Neuronal stem cell (in vitro differentiated cells): ENCODE measurements at regions not wholly inside any gene's neighbourhood (a gene's known extent, or its start where the extent isn't known, plus 50 kb on each side); places are given as distances from the start of the nearest gene placed in this dataset.
A peak's percentile ranks its signal among the peaks of the same experiment; 100 is the strongest.

ENCODE experiments used
- DNase-seq: peaks from one replicate; pipeline ENCODE4 v3.0.0-alpha.2; 2013; ENCODE audit warnings: low spot score
- H2AFZ ChIP-seq: one replicate; pipeline ENCODE4 v1.6.1; 2013; ENCODE audit warnings: mild to moderate bottlenecking, low read length, inconsistent platforms
- H2AK5ac ChIP-seq: 2 replicates; pipeline ENCODE4 v1.6.1; 2013; ENCODE audit warnings: low read depth, mild to moderate bottlenecking, inconsistent platforms, low read length, moderate library complexity, mixed read lengths
- H2BK120ac ChIP-seq: 2 replicates; pipeline ENCODE4 v1.6.1; 2013; ENCODE audit warnings: low read depth, mild to moderate bottlenecking, inconsistent platforms, low read length, moderate library complexity, mixed read lengths
- H2BK12ac ChIP-seq: one replicate; pipeline ENCODE4 v1.6.1; 2013; ENCODE audit warnings: low read length, inconsistent platforms
- H2BK15ac ChIP-seq: 2 replicates; pipeline ENCODE4 v1.6.1; 2013; ENCODE audit warnings: mild to moderate bottlenecking, low read length, inconsistent platforms, mixed read lengths
- H2BK5ac ChIP-seq: one replicate; pipeline ENCODE4 v1.6.1; 2013; ENCODE audit warnings: inconsistent platforms, mild to moderate bottlenecking, low read length, moderate library complexity
- H3K14ac ChIP-seq: one replicate; pipeline ENCODE4 v1.6.1; 2013; ENCODE audit warnings: low read length, inconsistent platforms
- H3K18ac ChIP-seq: 2 replicates; pipeline ENCODE4 v1.6.1; 2013; ENCODE audit warnings: low read length, inconsistent platforms
- H3K23ac ChIP-seq: 2 replicates; pipeline ENCODE4 v1.6.1; 2013; ENCODE audit warnings: low read depth, mild to moderate bottlenecking, mixed read lengths, low read length, inconsistent platforms; ENCODE audit not compliant: poor library complexity
- H3K27ac ChIP-seq: replicated peaks from 3 replicates; pipeline ENCODE4 v1.5.1; 2013; ENCODE audit warnings: low read length, inconsistent platforms
- H3K27me3 ChIP-seq, 3 experiments: 2 replicates each; pipeline ENCODE4 v1.6.1; 2013; ENCODE audit warnings: low read length in 3 of 3, mild to moderate bottlenecking in 2 of 3, inconsistent platforms in 1 of 3, low read depth in 1 of 3, mixed read lengths in 1 of 3, moderate library complexity in 1 of 3; ENCODE audit not compliant: control insufficient read depth in 3 of 3, insufficient read depth in 3 of 3
- H3K36me3 ChIP-seq, 2 donors: replicated peaks in 1 of 2; 2 replicates each; pipeline ENCODE4 v1.6.1; 2013; ENCODE audit warnings: low read length in 2 of 2; ENCODE audit not compliant: control insufficient read depth in 2 of 2, insufficient read depth in 2 of 2
- H3K4ac ChIP-seq: 2 replicates; pipeline ENCODE4 v1.6.1; 2013; ENCODE audit warnings: inconsistent platforms, mild to moderate bottlenecking, low read length, moderate library complexity
- H3K4me1 ChIP-seq, 2 donors: 1 replicate in 1 of 2; 2 replicates in 1 of 2; pipeline ENCODE4 v1.6.1; 2013; ENCODE audit warnings: low read length in 2 of 2, low read depth in 1 of 2; ENCODE audit not compliant: control insufficient read depth in 2 of 2, insufficient read depth in 1 of 2
- H3K4me2 ChIP-seq: one replicate; pipeline ENCODE4 v1.6.1; 2013; ENCODE audit warnings: mild to moderate bottlenecking, low read length, inconsistent platforms; ENCODE audit not compliant: insufficient read depth, poor library complexity, severe bottlenecking
- H3K4me3 ChIP-seq, 2 donors: 2 replicates each; pipeline ENCODE4 v1.5.1; 2013; ENCODE audit warnings: low read length in 2 of 2, mild to moderate bottlenecking in 2 of 2, inconsistent platforms in 1 of 2, moderate library complexity in 1 of 2
- H3K79me1 ChIP-seq: one replicate; pipeline ENCODE4 v1.6.1; 2013; ENCODE audit warnings: low read depth, mild to moderate bottlenecking, inconsistent platforms, low read length, moderate library complexity
- H3K9ac ChIP-seq: one replicate; pipeline ENCODE4 v1.6.1; 2013; ENCODE audit warnings: mild to moderate bottlenecking, low read depth, low read length, inconsistent platforms; ENCODE audit not compliant: poor library complexity
- H3K9me3 ChIP-seq, 2 donors: replicated peaks in 1 of 2; 2 replicates each; pipeline versions ENCODE3 to v1.6.1; 2013; ENCODE audit warnings: low read length in 2 of 2, mild to moderate bottlenecking in 2 of 2, inconsistent platforms in 1 of 2, low read depth in 1 of 2, mixed read lengths in 1 of 2, moderate library complexity in 1 of 2; ENCODE audit not compliant: control insufficient read depth in 2 of 2, insufficient read depth in 1 of 2
- H4K8ac ChIP-seq: one replicate; pipeline ENCODE4 v1.6.1; 2013; ENCODE audit warnings: low read depth, mild to moderate bottlenecking, inconsistent platforms, low read length, moderate library complexity
- H4K91ac ChIP-seq: one replicate; pipeline ENCODE4 v1.6.1; 2013; ENCODE audit warnings: low read length, low read depth, mild to moderate bottlenecking, inconsistent platforms; ENCODE audit not compliant: poor library complexity
- WGBS, 2 donors: extraction: QIAGEN DNeasy Blood & Tissue Kit; methylation state at CpG; one replicate each; pipeline ENCODE4 v1.1.7; 2013; ENCODE audit warnings: missing lambda C conversion rate in 2 of 2, mixed read lengths in 1 of 2; ENCODE audit not compliant: insufficient read length in 2 of 2, insufficient replicate concordance in 1 of 2; ENCODE audit errors: extremely low coverage in 2 of 2; 5-methylcytosine and 5-hydroxymethylcytosine counted together

DNA sequence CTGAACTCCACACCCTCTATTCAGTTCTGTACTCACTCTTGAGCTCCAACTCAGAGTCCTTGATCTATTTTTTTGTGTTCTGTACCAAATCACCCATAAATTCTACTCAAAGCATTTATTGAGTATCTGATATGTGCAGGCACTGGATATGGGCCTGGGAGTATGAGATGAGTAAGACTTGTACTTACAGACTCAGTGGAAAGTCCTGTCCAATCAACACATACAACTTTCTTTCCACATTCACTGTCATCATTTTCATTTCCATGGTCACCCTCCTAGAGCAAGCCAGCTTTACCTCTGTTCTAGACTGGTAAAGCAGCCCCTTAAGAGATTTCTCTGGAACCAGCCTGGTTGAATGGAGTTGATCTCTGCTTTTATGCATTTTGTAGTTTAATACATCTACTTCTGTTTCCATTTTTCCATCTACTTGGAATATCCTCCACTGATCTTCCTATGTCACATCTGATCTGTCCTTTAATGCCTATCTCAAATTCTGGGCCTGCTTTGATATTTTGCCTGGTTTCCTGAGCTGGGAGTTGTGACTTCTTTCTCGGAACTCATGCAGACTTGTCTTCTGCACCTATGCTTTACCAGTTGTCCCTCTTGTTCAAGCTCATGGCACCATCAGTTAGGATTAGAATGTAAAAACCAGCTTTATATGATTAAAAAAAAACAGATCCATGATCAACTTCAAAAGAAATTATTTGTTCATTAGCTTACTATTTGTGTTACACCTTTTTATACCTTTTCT, 96.9 kb upstream of the GLS start:
- Histone ChIP-seq H3K9ac (no peak overlapping the region), H3K4me3 (no peak overlapping the region), H2BK15ac (no peak overlapping the region), H3K18ac (no peak overlapping the region), H2BK120ac (no peak overlapping the region), H2AK5ac (no peak overlapping the region), H3K14ac (no peak overlapping the region), H2AFZ (no peak overlapping the region), H3K4ac (no peak overlapping the region), H3K9me3 (peaks cover 0 to 6% of the 10 kb centered on the region in 2 donors), H4K91ac (no peak overlapping the region), H3K23ac (no peak overlapping the region), H3K27ac (no peak overlapping the region), H3K4me1 (no peaks in the 10 kb centered on the region), H3K36me3 (no peaks in the 10 kb centered on the region), H3K4me2 (no peak overlapping the region), H3K79me1 (no peaks in the 10 kb centered on the region), H2BK12ac (no peak overlapping the region), H4K8ac (no peak overlapping the region), H3K27me3 (no peaks in the 10 kb centered on the region), H2BK5ac (no peak overlapping the region)
- DNase-seq: no peak
- no CpG with 5 or more reads among the region's 1 CpG for WGBS, 2 donors

DNA sequence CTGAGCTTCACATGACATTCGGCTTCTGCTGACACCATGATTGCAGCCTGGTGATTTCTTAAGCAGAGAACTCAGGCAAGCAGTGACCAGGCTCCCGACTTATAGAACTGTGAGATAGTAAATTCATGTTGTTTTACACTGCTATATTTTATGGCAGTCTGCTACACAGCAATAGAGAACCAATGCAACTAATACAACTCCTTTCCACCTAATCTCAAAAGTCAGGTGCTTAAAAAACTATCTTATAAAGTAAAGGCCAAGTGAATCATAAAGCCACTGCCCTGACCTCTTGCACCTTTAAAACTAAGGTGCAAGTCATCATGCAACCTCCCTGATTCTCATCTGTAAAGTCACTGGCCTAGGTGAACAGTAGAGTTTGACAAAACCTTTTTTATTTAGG, 95.3 kb upstream of the GLS start:
- Histone ChIP-seq H2BK15ac (no peak overlapping the region), H4K8ac (no peak overlapping the region), H2AK5ac (no peak overlapping the region), H3K4me2 (no peak overlapping the region), H2BK12ac (no peak overlapping the region), H3K4me1 (no peaks in the 10 kb centered on the region), H2AFZ (no peak overlapping the region), H3K36me3 (no peaks in the 10 kb centered on the region), H3K4me3 (no peak overlapping the region), H3K79me1 (no peaks in the 10 kb centered on the region), H3K23ac (no peak overlapping the region), H3K18ac (no peak overlapping the region), H3K9me3 (peaks cover 0 to 6% of the 10 kb centered on the region in 2 donors), H2BK120ac (no peak overlapping the region), H3K4ac (no peak overlapping the region), H3K9ac (no peak overlapping the region), H4K91ac (no peak overlapping the region), H2BK5ac (no peak overlapping the region), H3K14ac (no peak overlapping the region), H3K27me3 (no peaks in the 10 kb centered on the region), H3K27ac (no peak overlapping the region)
- WGBS, 2 donors: no CpG with 5 or more reads among the region's 2 CpGs
- DNase-seq: no peak

DNA sequence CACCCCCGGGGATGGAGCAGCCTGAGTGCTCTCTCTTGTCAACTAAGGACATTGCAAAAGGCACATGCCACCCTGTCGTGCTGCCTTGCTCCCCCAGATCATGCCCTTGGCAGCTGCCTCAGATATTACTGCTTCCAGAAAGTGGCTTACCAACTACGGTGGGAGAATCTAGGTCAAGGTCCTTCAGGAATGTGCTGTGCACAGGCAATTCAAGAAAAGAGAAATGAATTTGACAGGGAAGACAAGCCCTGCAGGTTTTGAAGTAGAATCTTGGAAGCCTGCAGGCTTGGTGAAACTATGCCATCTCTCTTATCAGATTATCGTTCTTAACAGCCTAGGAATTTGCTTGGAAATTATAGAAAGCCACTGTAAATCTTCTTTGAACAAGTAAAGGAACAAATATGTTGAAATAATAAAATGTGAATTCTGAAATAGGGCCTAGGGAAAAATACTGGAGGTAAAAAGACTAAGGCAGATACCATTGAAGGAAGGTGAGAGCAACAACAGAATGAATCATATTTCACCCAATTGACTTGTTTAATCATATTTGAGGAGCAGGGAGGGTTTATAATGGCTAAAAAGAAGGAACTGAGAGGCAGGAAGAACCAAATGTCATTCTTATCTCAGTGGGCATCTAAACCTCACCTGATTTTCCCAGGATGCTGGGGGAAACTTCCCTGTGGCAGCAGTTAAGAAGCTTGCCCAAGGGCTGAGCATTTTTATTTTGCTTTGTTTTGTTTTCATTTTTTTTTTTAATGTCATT, 94.0 kb upstream of the GLS start:
- Histone ChIP-seq H3K4me1 (peaks cover 0 to 3% of the 10 kb centered on the region in 2 donors), H3K9ac (no peak overlapping the region), H2BK120ac (no peak overlapping the region), H3K4me3 (no peak overlapping the region), H4K91ac (no peak overlapping the region), H2AFZ (peak overlapping the region; percentile 33), H4K8ac (no peak overlapping the region), H3K4ac (no peak overlapping the region), H3K27ac (no peak overlapping the region), H3K18ac (no peak overlapping the region), H3K79me1 (no peaks in the 10 kb centered on the region), H3K4me2 (no peak overlapping the region), H3K14ac (no peak overlapping the region), H3K9me3 (peaks cover 0 to 6% of the 10 kb centered on the region in 2 donors), H2AK5ac (no peak overlapping the region), H3K23ac (no peak overlapping the region), H3K27me3 (no peaks in the 10 kb centered on the region), H3K36me3 (no peaks in the 10 kb centered on the region), H2BK15ac (no peak overlapping the region), H2BK5ac (no peak overlapping the region), H2BK12ac (no peak overlapping the region)
- WGBS, 2 donors: no CpG with 5 or more reads among the region's 4 CpGs
- no peak for DNase-seq

- Histone ChIP-seq H3K9me3 (peaks cover 0 to 6% of the 10 kb centered on the region in 2 donors), H4K8ac (no peak overlapping the region), H3K4me1 (peaks cover 0 to 5% of the 10 kb centered on the region in 2 donors), H3K36me3 (no peaks in the 10 kb centered on the region), H3K4me3 (no peak overlapping the region), H3K4ac (no peak overlapping the region), H4K91ac (no peak overlapping the region), H2AK5ac (no peak overlapping the region), H3K79me1 (no peaks in the 10 kb centered on the region), H3K18ac (no peak overlapping the region), H3K27ac (no peak overlapping the region), H3K27me3 (no peaks in the 10 kb centered on the region), H2BK12ac (no peak overlapping the region), H2BK15ac (no peak overlapping the region), H2BK120ac (no peak overlapping the region), H3K4me2 (no peak overlapping the region), H3K9ac (no peak overlapping the region), H3K14ac (no peak overlapping the region), H2BK5ac (no peak overlapping the region), H3K23ac (no peak overlapping the region), H2AFZ (no peak overlapping the region)
- WGBS, 2 donors: no CpG with 5 or more reads among the region's 3 CpGs
- DNase-seq: no peak
Measured at GRCh38 chr2:190787743-190788235, 92.8 kb upstream of the GLS start.
